Smooth muscle cell (in vitro differentiated cells): ENCODE measurements at regions not wholly inside any gene's neighbourhood (a gene's known extent, or its start where the extent isn't known, plus 50 kb on each side); places are given as distances from the start of the nearest gene placed in this dataset.

Experiments used
- DNase-seq: peaks from one replicate; lab custom pipeline; 2025; ENCODE audit not compliant: unreplicated experiment; lab: John Stamatoyannopoulos, UW
- H2AFZ ChIP-seq: fragments of 200-600 bp; sonication (generic); 2 replicates; pipeline ENCODE4 v1.6.0; 2016; ENCODE audit warnings: antibody characterized with exemption, low read depth, mild to moderate bottlenecking
- H3F3A ChIP-seq: fragments of 200-600 bp; sonication (generic); 2 replicates; pipeline ENCODE4 v1.6.0; 2017; ENCODE audit warnings: antibody characterized with exemption, low read depth
- H3K27ac ChIP-seq: fragments of 200-600 bp; sonication (generic); 2 replicates; pipeline ENCODE4 v1.5.1; 2016; ENCODE audit warnings: low read depth, mild to moderate bottlenecking
- H3K27me3 ChIP-seq: fragments of 200-600 bp; sonication (generic); 2 replicates; pipeline ENCODE4 v1.6.1; 2016; ENCODE audit warnings: low read depth, mild to moderate bottlenecking
- H3K36me3 ChIP-seq: fragments of 200-600 bp; sonication (generic); 2 replicates; pipeline ENCODE4 v1.5.1; 2016; ENCODE audit warnings: low read depth
- H3K4me1 ChIP-seq: fragments of 200-600 bp; sonication (generic); 2 replicates; pipeline ENCODE4 v1.5.1; 2016; ENCODE audit warnings: low read depth
- H3K4me2 ChIP-seq: fragments of 200-600 bp; sonication (generic); 2 replicates; pipeline ENCODE4 v1.6.0; 2016; ENCODE audit warnings: mild to moderate bottlenecking
- H3K4me3 ChIP-seq: fragments of 200-600 bp; sonication (generic); 2 replicates; pipeline ENCODE4 v1.5.1; 2016; ENCODE audit warnings: mild to moderate bottlenecking
- H3K79me2 ChIP-seq: fragments of 200-600 bp; sonication (generic); 2 replicates; pipeline ENCODE4 v1.6.0; 2016; ENCODE audit warnings: low read depth, mild to moderate bottlenecking
- H3K9ac ChIP-seq: fragments of 200-600 bp; sonication (generic); 2 replicates; pipeline ENCODE4 v1.6.0; 2016; ENCODE audit warnings: low read depth
- H3K9me3 ChIP-seq: fragments of 200-600 bp; sonication (generic); replicated peaks from 2 replicates; pipeline ENCODE4 v1.5.1; 2016; ENCODE audit warnings: low read depth
- H4K20me1 ChIP-seq: fragments of 200-600 bp; sonication (generic); 2 replicates; pipeline ENCODE4 v1.6.0; 2016; ENCODE audit warnings: low read depth
- CTCF ChIP-seq: fragments of 200-600 bp; sonication (generic); IDR thresholded peaks from 2 replicates; pipeline ENCODE4 v1.5.1; 2017; ENCODE audit warnings: borderline replicate concordance, mild to moderate bottlenecking, antibody characterized with exemption; ENCODE audit not compliant: insufficient read depth, poor library complexity, severe bottlenecking
- WGBS: methylation state at CpG from one replicate; pipeline ENCODE4 v1.1.7; 2016; ENCODE audit warnings: low lambda C conversion rate; 5-methylcytosine and 5-hydroxymethylcytosine counted together

GRCh38 chr11:127567237-127567932 is 566.8 kb upstream of the KIRREL3 start:
- no peaks in the 10 kb centered on the region for H3K9me3 ChIP-seq
- no peaks in the 10 kb centered on the region for H3K79me2 ChIP-seq
- TF ChIP-seq CTCF: no peak
- no peak overlapping the region for H3K27ac ChIP-seq
- no peaks in the 10 kb centered on the region for H3K4me1 ChIP-seq
- H3K36me3 ChIP-seq: no peaks in the 10 kb centered on the region
- H3K9ac ChIP-seq: no peak overlapping the region
- no peak for DNase-seq
- WGBS: 54% methylated on average over 2 of the region's 2 CpGs
- no peak overlapping the region for H2AFZ ChIP-seq
- no peak overlapping the region for H3K4me2 ChIP-seq
- no peaks in the 10 kb centered on the region for H4K20me1 ChIP-seq
- H3K27me3 ChIP-seq: no peaks in the 10 kb centered on the region
- peaks cover 2% of the 10 kb centered on the region for H3F3A ChIP-seq
- H3K4me3 ChIP-seq: no peak overlapping the region

- H3K4me3 ChIP-seq: no peak overlapping the region
- no peaks in the 10 kb centered on the region for H3K27me3 ChIP-seq
- no peak for DNase-seq
- no peaks in the 10 kb centered on the region for H4K20me1 ChIP-seq
- H3K27ac ChIP-seq: no peak overlapping the region
- no peak overlapping the region for H2AFZ ChIP-seq
- peaks cover 2% of the 10 kb centered on the region for H3F3A ChIP-seq
- H3K9ac ChIP-seq: no peak overlapping the region
- WGBS: 55% methylated on average over 4 of the region's 4 CpGs
- no peaks in the 10 kb centered on the region for H3K9me3 ChIP-seq
- no peaks in the 10 kb centered on the region for H3K36me3 ChIP-seq
- no peak for TF ChIP-seq CTCF
- no peaks in the 10 kb centered on the region for H3K4me1 ChIP-seq
- no peak overlapping the region for H3K4me2 ChIP-seq
- H3K79me2 ChIP-seq: no peaks in the 10 kb centered on the region
Measured at GRCh38 chr11:127564810-127565209, 564.2 kb upstream of the KIRREL3 start.

GRCh38 chr11:127559978-127560377 is 559.4 kb upstream of the KIRREL3 start:
- no peak for DNase-seq
- TF ChIP-seq CTCF: no peak
- H3K9me3 ChIP-seq: no peaks in the 10 kb centered on the region
- H3K27me3 ChIP-seq: no peaks in the 10 kb centered on the region
- peaks cover 2% of the 10 kb centered on the region for H3F3A ChIP-seq
- WGBS: 45% methylated on average over 2 of the region's 2 CpGs
- H4K20me1 ChIP-seq: no peaks in the 10 kb centered on the region
- no peak overlapping the region for H3K4me2 ChIP-seq
- H3K79me2 ChIP-seq: no peaks in the 10 kb centered on the region
- no peak overlapping the region for H3K4me3 ChIP-seq
- H3K27ac ChIP-seq: no peak overlapping the region
- no peaks in the 10 kb centered on the region for H3K4me1 ChIP-seq
- no peak overlapping the region for H2AFZ ChIP-seq
- no peaks in the 10 kb centered on the region for H3K36me3 ChIP-seq
- no peak overlapping the region for H3K9ac ChIP-seq

GRCh38 chr11:127552446-127552845 is 551.9 kb upstream of the KIRREL3 start:
- H3K27me3 ChIP-seq: no peaks in the 10 kb centered on the region
- no peak overlapping the region for H2AFZ ChIP-seq
- no peaks in the 10 kb centered on the region for H3K4me1 ChIP-seq
- H3K9ac ChIP-seq: no peak overlapping the region
- H3K36me3 ChIP-seq: no peaks in the 10 kb centered on the region
- no peak for TF ChIP-seq CTCF
- H3K79me2 ChIP-seq: no peaks in the 10 kb centered on the region
- WGBS: 81% methylated on average over 6 of the region's 6 CpGs
- H3F3A ChIP-seq: no peaks in the 10 kb centered on the region
- H3K9me3 ChIP-seq: no peaks in the 10 kb centered on the region
- no peak overlapping the region for H3K27ac ChIP-seq
- no peaks in the 10 kb centered on the region for H4K20me1 ChIP-seq
- DNase-seq: no peak
- no peak overlapping the region for H3K4me3 ChIP-seq
- H3K4me2 ChIP-seq: no peak overlapping the region
